Hematopoietic multipotent progenitor cell treated with erythropoietin and hydrocortisone succinate and interleukin-3 and kit ligand, for 6 days (in vitro differentiated cells): ENCODE measurements at regions not wholly inside any gene's neighbourhood (a gene's known extent, or its start where the extent isn't known, plus 50 kb on each side); places are given as distances from the start of the nearest gene placed in this dataset.
"Not testable (repeated sequence)": the region's sequence is repeated elsewhere in the genome, so short reads cannot be mapped to it uniquely, and the experiment has no call there.

Experiments used
- DNase-seq: peaks from one replicate; pipeline ENCODE4 v3.0.0-alpha.2; 2015

- DNase-seq, result no peak
These were observed 121.1 kb downstream of the PDCD6IP start for GRCh38 chr3:33919312-33920120.

- DNase-seq, result no peak
These were observed 122.1 kb downstream of the PDCD6IP start for GRCh38 chr3:33920511-33920910.

GRCh38 chr3:33921608-33922007 lies 123.2 kb downstream of the PDCD6IP start:
- no peak for DNase-seq

GRCh38 chr3:33926998-33927605 lies 128.7 kb downstream of the PDCD6IP start:
- no peak for DNase-seq

- no peak for DNase-seq
These were observed 131.4 kb downstream of the PDCD6IP start for GRCh38 chr3:33929813-33930212.

- no peak for DNase-seq
These were observed 133.1 kb downstream of the PDCD6IP start for GRCh38 chr3:33931512-33931911.

GRCh38 chr3:33932010-33932764 lies 133.8 kb downstream of the PDCD6IP start:
- no peak for DNase-seq

GRCh38 chr3:33936171-33936920 lies 137.9 kb downstream of the PDCD6IP start:
- DNase-seq, result peak; percentile 13

- DNase-seq, result no peak
These were observed 138.6 kb downstream of the PDCD6IP start for GRCh38 chr3:33936921-33937525.

- no peak for DNase-seq
These were observed 139.2 kb downstream of the PDCD6IP start for GRCh38 chr3:33937628-33938027.

GRCh38 chr3:33940149-33940548 lies 141.7 kb downstream of the PDCD6IP start:
- DNase-seq, result no peak

- DNase-seq, result no peak
These were observed 142.3 kb downstream of the PDCD6IP start for GRCh38 chr3:33940736-33941135.

- no peak for DNase-seq
These were observed 143.4 kb downstream of the PDCD6IP start for GRCh38 chr3:33941804-33942203.

- no peak for DNase-seq
These were observed 144.2 kb downstream of the PDCD6IP start for GRCh38 chr3:33942483-33943150.

GRCh38 chr3:33943277-33943676 lies 144.8 kb downstream of the PDCD6IP start:
- DNase-seq, result no peak

- not testable (repeated sequence) for DNase-seq
These were observed 148.2 kb downstream of the PDCD6IP start for GRCh38 chr3:33946612-33947011.

GRCh38 chr3:33947272-33948195 lies 149.1 kb downstream of the PDCD6IP start:
- DNase-seq, result no peak

- DNase-seq, result no peak
These were observed 150.6 kb downstream of the PDCD6IP start for GRCh38 chr3:33949074-33949473.

- peak; percentile 6 for DNase-seq
These were observed 156.5 kb downstream of the PDCD6IP start for GRCh38 chr3:33954956-33955355.

GRCh38 chr3:33956206-33956605 lies 157.8 kb downstream of the PDCD6IP start:
- DNase-seq, result no peak

- DNase-seq, result no peak
These were observed 158.3 kb downstream of the PDCD6IP start for GRCh38 chr3:33956776-33957175.
